ENCODE measurements at regions not wholly inside any gene's neighbourhood (a gene's known extent, or its start where the extent isn't known, plus 50 kb on each side); places are given as distances from the start of the nearest gene placed in this dataset.

DNA sequence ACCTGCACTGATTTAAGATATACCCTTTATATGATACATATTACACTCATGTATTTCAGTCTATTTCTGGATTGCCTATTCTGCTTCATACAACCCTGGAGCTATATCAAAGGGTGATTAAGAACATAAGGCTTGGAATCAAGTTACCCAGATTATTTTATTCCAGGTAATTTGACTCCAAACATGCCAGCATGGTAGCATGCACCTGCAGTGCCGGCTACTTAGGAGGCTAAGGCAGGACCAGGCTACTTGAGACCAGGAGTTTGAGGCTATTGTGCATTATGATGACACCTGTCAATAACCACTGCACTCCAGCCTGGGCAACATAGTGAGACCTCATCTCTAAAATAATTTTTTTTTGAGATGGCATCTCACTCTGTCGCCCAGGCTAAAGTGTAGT lies 50.4 kb upstream of the NEO1 start:
- Mint-ChIP-seq H3K4me1 (ENCODE audit: low read depth) (no peaks in the 10 kb centered on the region), H3K9me3 (no peaks in the 10 kb centered on the region), H3K36me3 (ENCODE audit: insufficient read depth) (no peaks in the 10 kb centered on the region), H3K27me3 (ENCODE audit: low read depth) (peaks cover 16% of the 10 kb centered on the region), H3K4me3 (no peak overlapping the region)
- no peak for ATAC-seq
- no peak for DNase-seq

DNA sequence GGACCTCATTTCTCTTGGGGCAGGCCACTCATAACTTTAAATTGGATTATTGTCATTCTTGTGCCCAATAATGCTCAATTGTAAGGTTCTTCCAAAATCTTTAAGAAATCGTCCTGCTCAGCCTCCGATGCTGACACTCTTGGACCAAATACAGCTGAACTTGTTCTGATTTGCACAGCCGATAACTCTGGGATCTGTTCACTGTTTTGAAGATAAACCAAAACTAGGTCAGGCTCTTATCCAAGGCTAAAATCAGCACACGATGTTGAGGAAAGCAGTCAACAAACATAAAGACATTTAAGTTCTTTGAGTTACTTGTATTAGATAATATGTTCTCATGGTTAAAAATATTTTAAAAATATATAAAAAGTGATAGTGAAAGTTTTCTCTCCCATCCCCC lies 52.0 kb upstream of the NEO1 start:
- DNase-seq (no peak), ATAC-seq (no peak)
- no peaks in the 10 kb centered on the region for H3K4me1 Mint-ChIP-seq (ENCODE audit: low read depth)
- H3K36me3 Mint-ChIP-seq (ENCODE audit: insufficient read depth) = no peaks in the 10 kb centered on the region
- no peak overlapping the region for H3K4me3 Mint-ChIP-seq
- peaks cover 14% of the 10 kb centered on the region for H3K27me3 Mint-ChIP-seq (ENCODE audit: low read depth)
- H3K9me3 Mint-ChIP-seq = no peaks in the 10 kb centered on the region

DNA sequence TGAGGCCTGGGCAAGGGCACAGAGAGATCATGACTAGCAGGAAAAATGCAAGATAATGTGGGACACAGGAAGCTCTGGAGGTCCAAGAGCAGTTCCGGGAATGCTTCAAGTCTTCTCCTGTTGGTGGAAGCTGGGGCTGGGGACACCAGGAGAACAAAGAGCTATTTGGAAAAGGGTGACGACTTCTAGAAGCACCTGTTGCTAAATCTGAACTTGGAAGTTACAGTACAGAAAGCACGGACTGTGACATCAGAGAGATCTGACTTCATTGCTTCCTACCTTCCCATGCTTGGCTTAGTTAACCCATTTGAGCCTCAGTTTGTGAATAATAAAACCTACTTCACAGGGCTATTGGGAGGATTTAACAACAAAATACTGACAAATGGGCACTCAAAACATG lies 52.7 kb upstream of the NEO1 start:
- ATAC-seq (no peak), DNase-seq (no peak)
- Mint-ChIP-seq H3K4me1 (ENCODE audit: low read depth) (no peaks in the 10 kb centered on the region), H3K9me3 (no peaks in the 10 kb centered on the region), H3K27me3 (ENCODE audit: low read depth) (peaks cover 15% of the 10 kb centered on the region), H3K36me3 (ENCODE audit: insufficient read depth) (no peaks in the 10 kb centered on the region), H3K4me3 (no peak overlapping the region)

DNA sequence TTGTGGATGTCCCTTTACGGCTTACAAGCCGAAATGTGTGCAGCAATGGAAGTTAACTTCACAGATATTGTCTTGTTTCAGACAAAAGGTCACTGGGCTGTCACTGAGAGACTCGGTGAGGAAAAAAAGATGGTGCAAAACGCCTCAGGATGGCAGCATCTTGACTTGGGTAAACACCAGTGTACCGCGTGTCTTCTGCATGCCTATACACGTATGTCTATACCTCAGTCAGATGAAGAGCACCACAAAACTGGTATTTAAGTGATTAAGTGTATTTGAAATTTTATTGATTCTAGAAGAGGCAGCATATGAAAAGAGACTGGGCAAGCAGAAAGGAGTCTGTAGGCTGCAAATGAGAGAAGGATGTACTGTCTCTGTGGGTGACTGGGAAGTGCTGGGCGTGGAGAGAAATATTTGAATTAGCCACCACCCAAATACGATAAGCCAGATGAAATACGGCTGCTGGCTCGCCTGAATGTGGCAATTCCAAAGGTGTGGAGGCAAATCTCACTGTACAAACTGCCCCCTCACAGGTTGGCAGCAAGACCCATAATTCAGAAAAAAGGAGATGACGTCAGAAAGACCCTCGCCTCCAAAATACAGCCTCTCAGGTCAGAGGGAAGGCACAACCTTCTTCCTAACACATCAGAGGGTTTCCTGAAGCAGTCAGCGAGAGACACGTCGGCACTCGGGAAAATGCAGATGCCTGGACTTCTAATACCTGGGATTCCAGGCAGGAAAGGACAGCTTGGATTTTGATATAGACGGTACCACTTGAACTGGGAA lies 53.4 kb upstream of the NEO1 start:
- DNase-seq (no peak), ATAC-seq (no peak)
- Mint-ChIP-seq H3K36me3 (ENCODE audit: insufficient read depth) (no peaks in the 10 kb centered on the region), H3K4me3 (no peak overlapping the region), H3K4me1 (ENCODE audit: low read depth) (no peaks in the 10 kb centered on the region), H3K27me3 (ENCODE audit: low read depth) (peaks cover 17% of the 10 kb centered on the region), H3K9me3 (no peaks in the 10 kb centered on the region)

DNA sequence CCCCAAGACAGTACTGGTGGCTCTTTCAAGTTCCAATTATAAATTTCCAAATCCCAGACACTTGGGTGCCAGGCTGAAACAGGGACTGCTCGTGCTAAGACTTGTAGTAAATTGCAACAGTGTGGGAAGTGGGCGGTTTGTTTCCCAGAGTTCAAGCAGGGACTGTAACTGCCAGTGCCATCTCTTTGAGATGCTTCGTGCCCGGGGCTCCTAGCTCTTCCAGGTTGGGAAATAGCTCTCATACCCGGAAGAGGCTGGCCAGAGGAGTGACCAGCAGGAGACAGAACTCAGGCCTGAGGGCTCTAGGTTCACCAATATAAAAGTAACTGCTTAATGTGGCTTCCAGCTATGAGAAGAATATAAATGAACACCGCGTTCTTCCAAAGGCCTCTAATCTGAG lies 54.0 kb upstream of the NEO1 start:
- H3K27me3 Mint-ChIP-seq (ENCODE audit: low read depth) = peaks cover 17% of the 10 kb centered on the region
- H3K4me1 Mint-ChIP-seq (ENCODE audit: low read depth) = no peaks in the 10 kb centered on the region
- no peaks in the 10 kb centered on the region for H3K36me3 Mint-ChIP-seq (ENCODE audit: insufficient read depth)
- no peak for DNase-seq
- H3K9me3 Mint-ChIP-seq = no peaks in the 10 kb centered on the region
- ATAC-seq = no peak
- no peak overlapping the region for H3K4me3 Mint-ChIP-seq

DNA sequence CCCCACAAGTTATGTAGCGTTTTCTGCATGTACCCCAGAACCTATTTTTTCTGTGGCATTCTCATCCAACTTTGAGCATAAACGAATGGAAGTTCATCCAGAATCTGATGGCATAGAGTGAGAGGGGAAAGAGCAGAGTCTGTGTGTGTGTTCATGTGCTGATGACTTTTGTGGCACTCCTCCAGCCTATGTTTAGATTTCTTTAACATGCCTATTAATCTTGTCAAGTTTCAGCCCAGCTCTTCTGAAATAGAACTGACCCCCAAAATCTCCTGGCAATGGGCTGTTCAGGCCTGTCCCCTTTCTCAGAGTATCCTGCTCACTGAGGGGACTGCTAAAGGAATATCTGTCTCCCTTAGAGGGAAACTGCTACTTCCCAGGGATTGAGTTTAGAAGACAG lies 56.4 kb upstream of the NEO1 start:
- no peak for ATAC-seq

DNA sequence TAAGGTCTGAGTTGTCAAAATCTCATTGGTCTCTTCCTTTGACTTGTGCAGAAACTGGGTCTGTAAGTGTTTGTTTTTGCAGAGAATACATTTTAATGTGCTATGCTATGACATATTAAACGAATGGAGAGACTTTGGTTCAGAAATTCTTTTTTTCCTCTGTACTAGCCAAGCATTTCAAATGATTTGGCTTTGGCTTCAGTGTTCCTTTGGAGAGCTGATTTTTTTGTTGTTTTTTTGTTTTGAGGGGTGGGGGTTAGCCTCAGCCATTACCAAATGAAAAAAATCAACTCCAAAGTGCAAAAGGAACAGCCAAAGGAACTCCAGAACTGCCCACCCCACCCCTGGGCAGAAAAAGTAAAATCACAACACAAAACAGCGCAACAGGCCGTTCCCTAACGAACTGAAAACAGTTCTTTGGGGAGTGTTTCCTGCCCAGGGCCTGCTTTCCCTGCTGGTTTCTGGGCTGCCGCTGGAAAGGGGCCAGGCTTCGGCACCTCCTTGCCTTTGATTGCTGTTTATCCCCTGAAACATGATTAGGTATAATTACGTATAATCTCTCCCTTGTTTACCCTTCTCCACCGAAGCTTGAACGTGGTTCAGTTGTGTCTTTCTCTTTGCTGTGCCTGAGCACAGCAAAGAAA lies 57.6 kb upstream of the NEO1 start:
- Mint-ChIP-seq H3K36me3 (ENCODE audit: insufficient read depth) (no peaks in the 10 kb centered on the region), H3K4me3 (no peak overlapping the region), H3K4me1 (ENCODE audit: low read depth) (no peaks in the 10 kb centered on the region), H3K9me3 (no peaks in the 10 kb centered on the region), H3K27me3 (ENCODE audit: low read depth) (peaks cover 13% of the 10 kb centered on the region)
- DNase-seq = no peak
- no peak for ATAC-seq

More for the DNA sequence above, 56.4 kb upstream of the NEO1 start:
- DNase-seq = no peak
- Mint-ChIP-seq H3K9me3 (no peaks in the 10 kb centered on the region), H3K4me3 (no peak overlapping the region), H3K27me3 (ENCODE audit: low read depth) (peaks cover 17% of the 10 kb centered on the region), H3K36me3 (ENCODE audit: insufficient read depth) (no peaks in the 10 kb centered on the region), H3K4me1 (ENCODE audit: low read depth) (no peaks in the 10 kb centered on the region)

DNA sequence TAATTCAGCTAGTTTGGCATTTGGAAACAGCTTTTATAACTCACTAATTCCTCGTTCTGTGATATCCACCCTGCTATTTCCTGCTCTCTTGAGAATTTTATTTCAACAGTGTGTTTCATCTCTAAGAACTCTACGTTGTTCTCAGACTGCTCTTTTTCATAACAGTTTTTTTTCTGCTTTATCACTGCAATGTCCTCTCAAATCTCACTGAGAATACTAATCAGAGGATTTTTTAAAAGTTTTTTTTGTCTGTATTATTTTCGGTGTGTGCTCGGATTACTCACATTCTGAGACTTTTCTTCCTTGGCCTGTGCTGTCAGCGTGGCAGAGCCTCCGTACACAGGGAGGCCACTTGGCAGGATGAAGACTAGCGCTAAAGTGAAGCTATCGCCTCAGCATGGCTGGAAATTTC lies 59.4 kb upstream of the NEO1 start:
- no peaks in the 10 kb centered on the region for H3K9me3 Mint-ChIP-seq
- no peak for DNase-seq
- no peak for ATAC-seq
- peaks cover 9% of the 10 kb centered on the region for H3K27me3 Mint-ChIP-seq (ENCODE audit: low read depth)
- H3K4me3 Mint-ChIP-seq = no peak overlapping the region
- H3K36me3 Mint-ChIP-seq (ENCODE audit: insufficient read depth) = no peaks in the 10 kb centered on the region
- no peaks in the 10 kb centered on the region for H3K4me1 Mint-ChIP-seq (ENCODE audit: low read depth)

DNA sequence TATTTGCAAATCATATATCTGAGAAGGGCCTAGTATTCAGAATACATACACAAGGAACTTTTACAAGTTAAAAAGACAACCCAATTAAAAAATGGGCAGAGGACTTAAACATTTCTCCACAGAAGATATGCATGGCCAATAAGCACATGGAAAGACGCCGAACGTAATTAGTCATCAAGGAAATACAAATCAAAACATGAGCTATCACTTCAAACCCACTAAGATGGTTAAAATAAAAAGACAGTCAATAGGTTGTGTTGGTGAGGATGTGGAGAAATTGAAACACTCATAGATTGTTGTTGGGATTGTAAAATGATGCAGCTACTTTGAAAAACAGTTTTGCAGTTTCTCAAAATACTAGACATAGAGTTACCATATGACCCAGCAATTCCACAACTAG lies 61.2 kb upstream of the NEO1 start:
- no peaks in the 10 kb centered on the region for H3K4me1 Mint-ChIP-seq (ENCODE audit: low read depth)
- peaks cover 12% of the 10 kb centered on the region for H3K27me3 Mint-ChIP-seq (ENCODE audit: low read depth)
- no peaks in the 10 kb centered on the region for H3K36me3 Mint-ChIP-seq (ENCODE audit: insufficient read depth)

DNA sequence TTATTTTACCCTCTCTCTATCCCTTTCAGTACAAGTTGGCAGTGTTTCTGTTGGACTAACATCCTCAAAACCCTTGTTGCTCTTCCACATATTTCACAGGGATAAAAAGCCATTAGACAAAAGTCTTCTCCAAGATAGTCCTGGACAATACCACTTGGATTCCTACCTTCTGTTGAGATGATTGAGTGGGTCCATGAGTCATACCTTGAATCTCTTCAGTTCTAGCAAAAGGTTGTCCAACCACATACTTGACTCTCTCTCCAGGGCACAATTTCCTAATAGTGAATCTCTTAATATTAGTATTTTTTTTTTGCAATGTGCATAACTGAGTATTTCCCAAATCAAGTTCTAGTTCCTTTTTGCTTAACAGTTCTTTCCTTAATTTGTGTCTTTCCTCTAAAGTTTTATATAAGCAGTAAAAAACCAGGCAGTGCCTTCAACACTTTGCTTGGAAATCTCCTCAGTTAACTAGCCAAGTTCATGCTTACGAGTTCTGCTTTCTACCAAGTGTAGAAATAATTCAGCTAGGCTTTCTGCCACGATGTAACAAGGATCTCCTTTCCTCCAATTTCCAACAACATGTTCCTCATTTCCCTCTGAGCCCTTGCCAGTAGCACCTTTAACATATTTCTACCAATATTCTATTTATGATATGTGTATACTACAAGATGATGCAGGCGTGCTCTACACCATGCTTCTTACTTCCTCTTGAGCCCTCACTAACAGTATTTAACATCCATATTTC lies 68.3 kb upstream of the NEO1 start:
- ATAC-seq = no peak
- no peaks in the 10 kb centered on the region for H3K9me3 Mint-ChIP-seq

More for the DNA sequence above, 61.2 kb upstream of the NEO1 start:
- ATAC-seq (no peak), DNase-seq (no peak)
- no peak overlapping the region for H3K4me3 Mint-ChIP-seq
- no peaks in the 10 kb centered on the region for H3K9me3 Mint-ChIP-seq

DNA sequence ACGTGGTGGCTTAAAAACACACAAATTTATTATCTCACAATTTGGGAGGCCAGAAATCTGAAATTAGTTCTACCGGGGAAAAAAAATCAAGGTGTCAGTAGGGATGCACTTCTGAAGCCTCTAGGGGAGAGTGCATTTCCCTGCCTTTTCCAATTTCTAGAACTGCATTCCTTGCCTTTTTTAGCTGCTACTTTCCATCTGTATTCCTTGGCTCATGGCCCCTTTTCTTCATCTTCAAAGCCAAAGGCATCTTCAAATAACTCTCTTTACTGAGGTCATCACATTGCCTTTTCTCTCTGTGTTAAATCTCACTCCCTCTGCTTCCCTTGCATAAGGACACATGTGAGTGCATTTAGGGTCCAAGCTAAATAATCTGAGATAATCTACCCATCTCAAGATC lies 69.5 kb upstream of the NEO1 start:
- DNase-seq = no peak

More for the DNA sequence above, 68.3 kb upstream of the NEO1 start:
- no peaks in the 10 kb centered on the region for H3K36me3 Mint-ChIP-seq (ENCODE audit: insufficient read depth)
- H3K4me3 Mint-ChIP-seq = no peak overlapping the region
- H3K4me1 Mint-ChIP-seq (ENCODE audit: low read depth) = no peaks in the 10 kb centered on the region
- H3K27me3 Mint-ChIP-seq (ENCODE audit: low read depth) = peaks cover 14% of the 10 kb centered on the region
- DNase-seq = no peak

DNA sequence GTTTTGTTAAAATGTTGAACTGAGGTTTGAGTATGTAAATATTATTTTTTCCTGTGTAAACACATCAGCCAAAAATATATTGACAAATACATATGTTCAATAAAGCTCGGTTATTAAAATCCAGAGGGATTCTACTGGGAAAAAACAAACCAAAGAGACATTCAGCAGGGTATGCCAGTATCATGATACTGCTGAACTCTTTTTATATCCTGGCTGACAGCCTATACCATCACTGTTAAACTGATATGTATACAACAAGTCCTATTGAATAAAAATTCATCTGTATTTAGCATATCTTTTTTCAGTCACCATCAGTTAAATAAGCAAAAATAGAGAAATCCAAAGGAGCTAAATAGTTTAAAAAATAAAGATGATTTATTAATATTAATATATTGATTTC lies 71.6 kb upstream of the NEO1 start:
- Mint-ChIP-seq H3K4me1 (ENCODE audit: low read depth) (no peaks in the 10 kb centered on the region), H3K4me3 (no peak overlapping the region), H3K27me3 (ENCODE audit: low read depth) (peaks cover 19% of the 10 kb centered on the region), H3K36me3 (ENCODE audit: insufficient read depth) (no peaks in the 10 kb centered on the region), H3K9me3 (no peaks in the 10 kb centered on the region)
- ATAC-seq (no peak), DNase-seq (no peak)

More for the DNA sequence above, 69.5 kb upstream of the NEO1 start:
- no peak for ATAC-seq
- H3K9me3 Mint-ChIP-seq = no peaks in the 10 kb centered on the region
- no peak overlapping the region for H3K4me3 Mint-ChIP-seq
- no peaks in the 10 kb centered on the region for H3K4me1 Mint-ChIP-seq (ENCODE audit: low read depth)
- H3K27me3 Mint-ChIP-seq (ENCODE audit: low read depth) = peaks cover 16% of the 10 kb centered on the region
- no peaks in the 10 kb centered on the region for H3K36me3 Mint-ChIP-seq (ENCODE audit: insufficient read depth)

DNA sequence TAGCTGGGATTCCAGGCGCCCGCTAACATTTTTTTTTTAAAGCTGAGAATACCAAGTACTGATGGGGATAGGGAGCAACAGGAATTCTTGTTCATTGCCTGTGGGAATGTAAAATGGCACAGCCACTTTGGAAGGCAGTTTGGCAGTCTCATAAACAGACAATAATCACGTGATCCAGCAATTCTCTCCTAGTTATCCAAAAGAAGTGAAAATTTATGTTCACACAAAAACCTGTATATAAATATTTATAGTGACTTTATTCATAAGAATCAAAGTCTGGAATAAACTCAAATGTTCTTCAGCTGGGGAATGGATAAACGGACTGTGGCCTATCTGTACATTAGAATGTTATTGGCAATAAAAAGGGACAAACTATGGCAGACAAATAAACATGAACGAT lies 72.5 kb upstream of the NEO1 start:
- Mint-ChIP-seq H3K4me1 (ENCODE audit: low read depth) (no peaks in the 10 kb centered on the region), H3K4me3 (no peak overlapping the region), H3K9me3 (no peaks in the 10 kb centered on the region), H3K36me3 (ENCODE audit: insufficient read depth) (no peaks in the 10 kb centered on the region), H3K27me3 (ENCODE audit: low read depth) (peaks cover 19% of the 10 kb centered on the region)
- no peak for DNase-seq
- no peak for ATAC-seq

DNA sequence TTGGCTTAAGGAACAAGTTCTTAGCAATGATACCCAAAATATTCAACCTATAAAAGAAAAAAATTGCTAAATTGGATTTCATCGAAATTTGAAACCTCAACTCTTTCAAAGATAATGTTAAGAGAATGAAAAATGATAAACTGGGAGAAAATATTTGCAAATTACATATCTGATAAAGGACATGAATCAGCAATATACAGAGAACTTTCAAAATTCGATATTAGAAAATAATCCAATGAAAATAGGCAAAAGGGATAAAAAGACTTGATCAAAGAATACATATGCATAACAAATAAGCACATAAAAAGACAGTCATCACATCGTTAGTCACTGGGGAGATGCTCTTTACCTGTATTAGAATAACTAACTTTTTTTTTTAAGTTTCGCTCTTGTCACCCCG lies 73.0 kb upstream of the NEO1 start:
- Mint-ChIP-seq H3K4me3 (no peak overlapping the region), H3K4me1 (ENCODE audit: low read depth) (no peaks in the 10 kb centered on the region), H3K27me3 (ENCODE audit: low read depth) (peaks cover 24% of the 10 kb centered on the region), H3K9me3 (no peaks in the 10 kb centered on the region), H3K36me3 (ENCODE audit: insufficient read depth) (no peaks in the 10 kb centered on the region)
- no peak for ATAC-seq
- no peak for DNase-seq

DNA sequence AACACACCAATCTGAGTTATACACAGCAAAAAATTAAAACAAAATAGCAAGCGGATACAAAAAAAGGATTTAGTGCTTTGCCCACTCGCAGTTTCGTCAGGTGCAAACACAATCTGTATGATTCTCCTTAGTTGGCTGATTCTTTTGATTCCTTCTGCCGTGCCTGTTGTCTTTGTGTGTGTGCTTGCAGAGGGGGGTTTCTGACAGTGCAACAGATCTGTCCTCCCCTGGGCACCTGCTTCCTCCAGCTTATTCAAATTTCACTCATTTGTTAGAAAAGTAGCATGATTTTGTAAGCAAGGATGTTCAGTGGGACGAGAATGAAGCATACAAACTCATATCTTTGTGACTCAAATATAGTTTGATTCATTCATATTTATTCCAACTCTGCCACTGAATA lies 74.0 kb upstream of the NEO1 start:
- no peaks in the 10 kb centered on the region for H3K36me3 Mint-ChIP-seq (ENCODE audit: insufficient read depth)
- H3K27me3 Mint-ChIP-seq (ENCODE audit: low read depth) = peaks cover 34% of the 10 kb centered on the region
- H3K4me1 Mint-ChIP-seq (ENCODE audit: low read depth) = no peaks in the 10 kb centered on the region
- no peak for DNase-seq
- no peaks in the 10 kb centered on the region for H3K9me3 Mint-ChIP-seq
- ATAC-seq = no peak
- H3K4me3 Mint-ChIP-seq = no peak overlapping the region

Measured in activated T-cell treated with anti-CD3 and anti-CD28 coated beads, Interleukin-2, amount 50 U/mL, for 4 hours (primary cell).